A549 (cell line): ENCODE measurements at regions not wholly inside any gene's neighbourhood (a gene's known extent, or its start where the extent isn't known, plus 50 kb on each side); places are given as distances from the start of the nearest gene placed in this dataset.

Experiments
- ATAC-seq, 2 experiments: fragments of 200-7000 bp in 1 of 2; fragments of >200 bp in 1 of 2; cut with Nextera tagmentation in 1 of 2; cut with Tn5 transposase in 1 of 2; 3 replicates each; pipeline versions ENCODE4 v1.8.0 to v1.9.1; 2018 to 2020; ENCODE audit warnings: mild to moderate bottlenecking in 1 of 2, moderate library complexity in 1 of 2
- CTCF ChIA-PET: fragments of 300-600 bp; sonication (Branson Sonifier 250); formaldehyde crosslinking; extraction: SDS; loops from one replicate; lab custom pipeline; 2021; ENCODE audit warnings: antibody characterized with exemption, inconsistent platforms; lab: Yijun Ruan, JAX
- POLR2A ChIA-PET: fragments of 350-600 bp; formaldehyde crosslinking; extraction: SDS; loops from one replicate; lab custom pipeline; 2021; ENCODE audit warnings: antibody characterized with exemption, inconsistent platforms; lab: Yijun Ruan, JAX
- DNase-seq, 2 experiments: peaks; one replicate each; pipeline versions ENCODE4 v3.0.0 to v3.0.0-alpha.2; 2011 to 2016; ENCODE audit warnings: low read depth in 1 of 2, low spot score in 1 of 2
- FAIRE-seq: peaks from 2 replicates; lab custom pipeline; 2011; peaks lifted over from hg19 to GRCh38; lab: Jason Lieb, UNC
- H3K27ac ChIP-seq, 2 experiments: fragments of >200 bp; sonication (Bioruptor Twin); formaldehyde crosslinking; 3 replicates each; pipeline ENCODE4 v1.5.1; 2016 to 2017
- H3K4me1 ChIP-seq: fragments of >200 bp; sonication (Bioruptor Twin); formaldehyde crosslinking; 3 replicates; pipeline ENCODE4 v1.6.1; 2016
- H3K4me2 ChIP-seq: fragments of >200 bp; sonication (Bioruptor Twin); formaldehyde crosslinking; 3 replicates; pipeline ENCODE4 v1.6.1; 2016
- H3K4me3 ChIP-seq: fragments of >200 bp; sonication (Bioruptor Twin); formaldehyde crosslinking; 3 replicates; pipeline ENCODE4 v1.5.1; 2016
- H3K9me3 ChIP-seq: fragments of >200 bp; sonication (Bioruptor Twin); formaldehyde crosslinking; 3 replicates; pipeline ENCODE4 v1.6.1; 2016
- CHD4 ChIP-seq: fragments of 200-600 bp; sonication (generic); IDR thresholded peaks from 2 replicates; pipeline ENCODE4 v1.6.1; 2016; ENCODE audit warnings: antibody characterized with exemption, mild to moderate bottlenecking, borderline replicate concordance
- FOSL2 ChIP-seq, 2 experiments: fragments of 450-650 bp in 1 of 2; fragments of >200 bp in 1 of 2; sonication (Bioruptor Twin) in 1 of 2; formaldehyde crosslinking; IDR thresholded peaks; 2 replicates each; pipeline versions ENCODE4 v1.5.0 to v1.6.1; 2016 to 2020; ENCODE audit warnings: mild to moderate bottlenecking in 1 of 2, moderate library complexity in 1 of 2
- HDAC2 ChIP-seq: fragments of 200-600 bp; sonication (generic); IDR thresholded peaks from 2 replicates; pipeline ENCODE4 v1.6.1; 2016
- HOXA7 ChIP-seq: fragments of 250-450 bp; sonication (Bioruptor Pico); IDR thresholded peaks from 2 replicates; pipeline ENCODE4 v1.5.0; 2020; ENCODE audit warnings: mild to moderate bottlenecking, moderate library complexity
- JUN ChIP-seq, 2 experiments: fragments of >200 bp; sonication (Bioruptor Twin); formaldehyde crosslinking; IDR thresholded peaks; 2 replicates in 1 of 2; 3 replicates in 1 of 2; pipeline ENCODE4 v1.6.1; 2016 to 2017
- KDM1A ChIP-seq: fragments of 200-600 bp; sonication (generic); IDR thresholded peaks from 2 replicates; pipeline ENCODE4 v1.6.1; 2016; ENCODE audit warnings: low read depth, mild to moderate bottlenecking
- NR3C1 ChIP-seq: fragments of >200 bp; sonication (Bioruptor Twin); formaldehyde crosslinking; IDR thresholded peaks from 3 replicates; pipeline ENCODE4 v1.6.1; 2017
- PHF8 ChIP-seq: fragments of 200-600 bp; sonication (generic); IDR thresholded peaks from 2 replicates; pipeline ENCODE4 v1.6.1; 2016; ENCODE audit warnings: low read depth, mild to moderate bottlenecking, antibody characterized with exemption, moderate library complexity, borderline replicate concordance
- POLR2A ChIP-seq: IDR thresholded peaks from 2 replicates; pipeline ENCODE4 v1.6.1; 2012; ENCODE audit warnings: mild to moderate bottlenecking, low read length
- RAD21 ChIP-seq, 2 experiments: fragments of >200 bp in 1 of 2; sonication (Bioruptor Twin) in 1 of 2; formaldehyde crosslinking in 1 of 2; IDR thresholded peaks in 1 of 2; conservative IDR thresholded peaks in 1 of 2; 2 replicates in 1 of 2; 3 replicates in 1 of 2; pipeline ENCODE4 v1.6.1; 2012 to 2018; ENCODE audit warnings: inconsistent platforms in 1 of 2
- RARB ChIP-seq: fragments of 250-450 bp; sonication (Bioruptor Pico); IDR thresholded peaks from 2 replicates; pipeline ENCODE4 v1.8.0; 2021; ENCODE audit warnings: mild to moderate bottlenecking, moderate library complexity
- RCOR1 ChIP-seq: fragments of 150-350 bp; IDR thresholded peaks from 2 replicates; pipeline ENCODE4 v1.6.1; 2014; ENCODE audit warnings: antibody characterized with exemption, low read length, low read depth
- SMC3 ChIP-seq: fragments of >200 bp; sonication (Bioruptor Twin); formaldehyde crosslinking; IDR thresholded peaks from 3 replicates; pipeline ENCODE4 v1.6.1; 2018; ENCODE audit warnings: inconsistent platforms
- ZFP36 ChIP-seq: fragments of 450-650 bp; IDR thresholded peaks from 2 replicates; pipeline ENCODE4 v1.6.1; 2014; ENCODE audit warnings: borderline replicate concordance; ENCODE audit not compliant: partially characterized antibody
- WGBS: methylation state at CpG from one replicate; pipeline ENCODE4 v1.1.6; 2017; ENCODE audit errors: missing lambda C conversion rate; 5-methylcytosine and 5-hydroxymethylcytosine counted together
- TF ChIP-seq, protein P1 (sequence below): IDR thresholded peaks from 2 replicates; pipeline ENCODE4 v1.6.1; 2012; ENCODE audit warnings: low read depth, borderline replicate concordance
- TF ChIP-seq, protein P2 (sequence below): fragments of >200 bp; sonication (Bioruptor Twin); formaldehyde crosslinking; IDR thresholded peaks from 2 replicates; pipeline ENCODE4 v1.6.1; 2016
- TF ChIP-seq, protein P3 (sequence below): fragments of 250-450 bp; sonication (Bioruptor Pico); IDR thresholded peaks from 2 replicates; pipeline ENCODE4 v1.5.0; 2021; ENCODE audit warnings: mild to moderate bottlenecking, moderate library complexity, borderline replicate concordance
- TF ChIP-seq, protein P4 (sequence below): fragments of >200 bp; sonication (Bioruptor Twin); formaldehyde crosslinking; IDR thresholded peaks from 3 replicates; pipeline ENCODE4 v1.6.1; 2016

DNA sequence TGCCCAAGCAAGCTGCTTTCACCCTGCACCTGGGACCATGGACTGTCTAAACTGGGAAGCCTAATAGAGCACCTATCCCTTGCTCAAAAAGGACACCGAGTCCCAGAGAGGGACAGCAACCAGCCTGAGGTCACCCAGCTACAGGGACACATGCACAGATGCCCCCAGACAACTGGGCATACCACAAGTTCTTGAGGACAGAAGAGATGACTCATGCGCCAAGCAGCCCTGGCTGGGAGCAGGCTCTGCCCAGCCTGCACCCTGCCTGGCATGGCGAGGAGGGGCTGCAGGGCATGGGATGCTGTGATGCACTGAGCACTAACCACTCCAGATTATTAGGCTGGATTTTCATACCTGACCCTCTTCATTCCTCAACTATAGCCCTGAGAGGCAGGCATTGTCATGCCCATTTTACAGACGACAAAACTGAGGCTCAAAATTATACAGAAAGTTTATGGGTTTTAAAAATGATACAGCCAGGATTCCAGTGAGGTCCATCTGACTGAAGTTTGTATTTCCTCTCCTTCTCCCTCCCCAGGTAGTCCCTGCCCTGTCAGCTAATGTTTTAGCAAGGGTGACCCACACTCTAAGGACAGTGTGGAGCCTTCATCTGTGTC, 289.3 kb upstream of the ZMIZ1 start:
- DNase-seq: peak in 1 of 2 experiments; percentile 17
- Histone ChIP-seq H3K4me3 (no peak overlapping the region), H3K9me3 (no peaks in the 10 kb centered on the region), H3K4me2 (peak overlapping the region; percentile 61), H3K27ac (peak overlapping the region; percentile 19 to 55; a peak in 4 of 6 replicates), H3K4me1 (peaks cover 31% of the 10 kb centered on the region)
- ATAC-seq: peak in 1 of 2 experiments; percentile 36; a peak in 2 of 6 replicates
- WGBS: 51% methylated on average over 4 of the region's 4 CpGs
- CTCF ChIA-PET: interaction anchor here (1.2 to 1.8 kb wide), 4 partner anchors 11 to 568 kb away, joined by 3 to 8 read pairs (median 4); no protein-coding TSS in a partner anchor
- TF ChIP-seq, protein P1, sequence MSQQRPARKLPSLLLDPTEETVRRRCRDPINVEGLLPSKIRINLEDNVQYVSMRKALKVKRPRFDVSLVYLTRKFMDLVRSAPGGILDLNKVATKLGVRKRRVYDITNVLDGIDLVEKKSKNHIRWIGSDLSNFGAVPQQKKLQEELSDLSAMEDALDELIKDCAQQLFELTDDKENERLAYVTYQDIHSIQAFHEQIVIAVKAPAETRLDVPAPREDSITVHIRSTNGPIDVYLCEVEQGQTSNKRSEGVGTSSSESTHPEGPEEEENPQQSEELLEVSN: no peak
- TF ChIP-seq ZFP36: peak; percentile 6
- no peak for TF ChIP-seq SMC3
- TF ChIP-seq HDAC2: no peak
- TF ChIP-seq, protein P2, sequence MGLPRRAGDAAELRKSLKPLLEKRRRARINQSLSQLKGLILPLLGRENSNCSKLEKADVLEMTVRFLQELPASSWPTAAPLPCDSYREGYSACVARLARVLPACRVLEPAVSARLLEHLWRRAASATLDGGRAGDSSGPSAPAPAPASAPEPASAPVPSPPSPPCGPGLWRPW: no peak
- TF ChIP-seq CHD4: peak; percentile 67
- peak; percentile 85 for TF ChIP-seq KDM1A
- TF ChIP-seq, protein P3, sequence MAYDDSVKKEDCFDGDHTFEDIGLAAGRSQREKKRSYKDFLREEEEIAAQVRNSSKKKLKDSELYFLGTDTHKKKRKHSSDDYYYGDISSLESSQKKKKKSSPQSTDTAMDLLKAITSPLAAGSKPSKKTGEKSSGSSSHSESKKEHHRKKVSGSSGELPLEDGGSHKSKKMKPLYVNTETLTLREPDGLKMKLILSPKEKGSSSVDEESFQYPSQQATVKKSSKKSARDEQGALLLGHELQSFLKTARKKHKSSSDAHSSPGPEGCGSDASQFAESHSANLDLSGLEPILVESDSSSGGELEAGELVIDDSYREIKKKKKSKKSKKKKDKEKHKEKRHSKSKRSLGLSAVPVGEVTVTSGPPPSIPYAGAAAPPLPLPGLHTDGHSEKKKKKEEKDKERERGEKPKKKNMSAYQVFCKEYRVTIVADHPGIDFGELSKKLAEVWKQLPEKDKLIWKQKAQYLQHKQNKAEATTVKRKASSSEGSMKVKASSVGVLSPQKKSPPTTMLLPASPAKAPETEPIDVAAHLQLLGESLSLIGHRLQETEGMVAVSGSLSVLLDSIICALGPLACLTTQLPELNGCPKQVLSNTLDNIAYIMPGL: no peak
- TF ChIP-seq, protein P4, sequence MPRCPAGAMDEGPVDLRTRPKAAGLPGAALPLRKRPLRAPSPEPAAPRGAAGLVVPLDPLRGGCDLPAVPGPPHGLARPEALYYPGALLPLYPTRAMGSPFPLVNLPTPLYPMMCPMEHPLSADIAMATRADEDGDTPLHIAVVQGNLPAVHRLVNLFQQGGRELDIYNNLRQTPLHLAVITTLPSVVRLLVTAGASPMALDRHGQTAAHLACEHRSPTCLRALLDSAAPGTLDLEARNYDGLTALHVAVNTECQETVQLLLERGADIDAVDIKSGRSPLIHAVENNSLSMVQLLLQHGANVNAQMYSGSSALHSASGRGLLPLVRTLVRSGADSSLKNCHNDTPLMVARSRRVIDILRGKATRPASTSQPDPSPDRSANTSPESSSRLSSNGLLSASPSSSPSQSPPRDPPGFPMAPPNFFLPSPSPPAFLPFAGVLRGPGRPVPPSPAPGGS: no peak
- TF ChIP-seq FOSL2 (IDR thresholded peaks at IDR 0.05): no peak
- peak; percentile 35; the same call in 1 of the 2 replicates for TF ChIP-seq FOSL2 (CRISPR knock-in tag; IDR thresholded peaks at IDR 0.05)
- POLR2A ChIA-PET: no interaction called here
- no peak for FAIRE-seq

DNA sequence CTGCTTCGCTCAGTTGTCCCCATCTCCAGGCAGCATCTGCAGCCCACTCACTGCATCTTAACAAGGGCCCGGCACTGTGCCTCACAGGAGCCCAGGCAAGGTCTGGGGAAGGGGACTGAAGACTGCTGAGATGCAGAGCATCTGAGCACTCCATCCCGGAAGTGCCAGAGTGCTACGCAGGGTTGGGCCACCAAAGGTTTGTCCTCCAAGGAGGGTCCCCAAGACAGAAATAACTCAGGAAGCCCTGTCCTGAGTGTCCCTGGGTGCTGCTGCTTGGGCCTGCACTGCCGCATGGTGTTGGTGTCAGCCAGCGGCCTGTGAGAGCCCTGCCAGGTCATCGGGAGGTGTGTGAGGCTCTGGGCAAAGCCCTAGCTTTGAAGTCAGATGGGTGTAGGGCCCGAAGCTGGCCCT, 288.2 kb upstream of the ZMIZ1 start:
- POLR2A ChIA-PET: no interaction called here
- H3K4me3 ChIP-seq: no peak overlapping the region
- DNase-seq: no peak
- TF ChIP-seq, protein P2: no peak
- TF ChIP-seq RAD21 (conservative IDR thresholded peaks at IDR 0.05 in 1 of 2, IDR thresholded peaks at IDR 0.05 in 1 of 2) (no peak), JUN (IDR thresholded peaks at IDR 0.05) (no peak), HOXA7 (CRISPR knock-in tag) (no peak), NR3C1 (no peak), PHF8 (no peak), RCOR1 (no peak), RARB (CRISPR knock-in tag) (no peak), POLR2A (no peak)
- TF ChIP-seq, protein P3: no peak
- H3K4me1 ChIP-seq: peaks cover 27% of the 10 kb centered on the region
- no peaks in the 10 kb centered on the region for H3K9me3 ChIP-seq
- whole genome bisulfite sequencing: 89% methylated on average over 3 of the region's 8 CpGs
- CTCF ChIA-PET: interaction anchor here (1.3 kb wide), 1 partner anchor 570 kb away, joined by 5 read pairs; no protein-coding TSS in a partner anchor
- H3K27ac ChIP-seq: no peak overlapping the region
- FAIRE-seq: no peak
- H3K4me2 ChIP-seq: no peak overlapping the region
- no peak; a peak in 1 of 6 replicates for ATAC-seq
